Gastrocnemius medialis (tissue), 4 donors: ENCODE measurements at regions not wholly inside any gene's neighbourhood (a gene's known extent, or its start where the extent isn't known, plus 50 kb on each side); places are given as distances from the start of the nearest gene placed in this dataset.

Source experiments
- ATAC-seq, 2 donors: fragments of 150-250 bp; one replicate each; pipeline ENCODE4 v1.9.1; 2016
- DNase-seq, 2 donors: peaks; one replicate each; pipeline ENCODE4 v3.0.0-alpha.2; 2019
- H3K27ac ChIP-seq, 4 donors: fragments of 200-600 bp; sonication (generic); 1 replicate in 1 of 4; 2 replicates in 3 of 4; pipeline ENCODE4 v1.5.1; 2016 to 2018; ENCODE audit warnings: mild to moderate bottlenecking in 2 of 4, moderate library complexity in 1 of 4
- H3K27me3 ChIP-seq, 3 donors: fragments of 200-600 bp; sonication (generic) in 2 of 3; 1 replicate in 1 of 3; 2 replicates in 2 of 3; pipeline versions ENCODE4 v1.5.1 to v1.6.0; 2016 to 2019; ENCODE audit warnings: mild to moderate bottlenecking in 1 of 3, moderate library complexity in 1 of 3
- H3K36me3 ChIP-seq, 2 donors: fragments of 200-600 bp; sonication (generic) in 1 of 2; one replicate each; pipeline ENCODE4 v1.5.1; 2017 to 2018
- H3K4me1 ChIP-seq, 2 donors: fragments of 200-600 bp; sonication (generic) in 1 of 2; one replicate each; pipeline ENCODE4 v1.5.1; 2016 to 2017; ENCODE audit warnings: mild to moderate bottlenecking in 2 of 2
- H3K4me3 ChIP-seq, 4 donors: fragments of 200-600 bp; sonication (generic) in 3 of 4; 1 replicate in 1 of 4; 2 replicates in 3 of 4; pipeline ENCODE4 v1.5.1; 2016 to 2019; ENCODE audit warnings: mild to moderate bottlenecking in 2 of 4
- H3K9me3 ChIP-seq, 3 donors: fragments of 200-600 bp; sonication (generic) in 2 of 3; 1 replicate in 1 of 3; 2 replicates in 2 of 3; pipeline ENCODE4 v1.5.1; 2016 to 2019
- CTCF ChIP-seq, 5 experiments: fragments of 450-650 bp in 3 of 5; fragments of 200-600 bp in 2 of 5; sonication (generic) in 2 of 5; IDR thresholded peaks in 4 of 5; conservative IDR thresholded peaks in 1 of 5; 1 replicate in 4 of 5; 2 replicates in 1 of 5; pipeline ENCODE4 v1.5.1; 2016 to 2019; ENCODE audit warnings: antibody characterized with exemption in 5 of 5, mild to moderate bottlenecking in 3 of 5, moderate library complexity in 3 of 5
- POLR2A ChIP-seq, 2 donors: fragments of 450-650 bp; IDR thresholded peaks; one replicate each; pipeline ENCODE4 v1.6.1; 2017; ENCODE audit warnings: antibody characterized with exemption in 2 of 2, mild to moderate bottlenecking in 2 of 2, moderate library complexity in 2 of 2
- in situ Hi-C, 4 donors: fragments of 200-750 bp; cut with MboI; loops; one replicate each; pipeline versions ENCODE4 v1.15.0 to v1.8.0; 2017; ENCODE audit warnings: low sequenced_read_pairs in 4 of 4
- intact Hi-C: fragments of 100-400 bp; cut with DNase I; formaldehyde crosslinking; loops from one replicate; pipeline ENCODE4 v1.15.1; 2023; ENCODE audit warnings: low total_unique reads

- TF ChIP-seq CTCF (IDR thresholded peaks at IDR 0.05 in 4 of 5, conservative IDR thresholded peaks at IDR 0.05 in 1 of 5) = no peak
- TF ChIP-seq POLR2A (IDR thresholded peaks at IDR 0.05) = no peak
- Histone ChIP-seq H3K4me3 (no peak overlapping the region), H3K36me3 (no peaks in the 10 kb centered on the region), H3K4me1 (no peaks in the 10 kb centered on the region), H3K9me3 (no peaks in the 10 kb centered on the region), H3K27ac (no peak overlapping the region), H3K27me3 (no peaks in the 10 kb centered on the region)
- no peak for ATAC-seq
- in situ Hi-C loops (no loop called here), intact Hi-C loops (no loop called here)
- DNase-seq = no peak
Observed at GRCh38 chr9:118008246-118008645, 304.0 kb downstream of the TLR4 start.

GRCh38 chr9:118009614-118010013 is 305.4 kb downstream of the TLR4 start:
- TF ChIP-seq POLR2A (IDR thresholded peaks at IDR 0.05) (no peak), CTCF (IDR thresholded peaks at IDR 0.05 in 4 of 5, conservative IDR thresholded peaks at IDR 0.05 in 1 of 5) (no peak)
- H3K9me3 ChIP-seq = no peaks in the 10 kb centered on the region
- no peaks in the 10 kb centered on the region for H3K27me3 ChIP-seq
- H3K4me1 ChIP-seq = no peaks in the 10 kb centered on the region
- no peak overlapping the region for H3K27ac ChIP-seq
- no peak for ATAC-seq
- H3K4me3 ChIP-seq = no peak overlapping the region
- DNase-seq = no peak
- in situ Hi-C loops = no loop called here
- no peaks in the 10 kb centered on the region for H3K36me3 ChIP-seq
- intact Hi-C loops = no loop called here

- in situ Hi-C loops (no loop called here), intact Hi-C loops (no loop called here)
- ATAC-seq = no peak
Observed at GRCh38 chr9:118017607-118018122, 313.5 kb downstream of the TLR4 start.

DNA sequence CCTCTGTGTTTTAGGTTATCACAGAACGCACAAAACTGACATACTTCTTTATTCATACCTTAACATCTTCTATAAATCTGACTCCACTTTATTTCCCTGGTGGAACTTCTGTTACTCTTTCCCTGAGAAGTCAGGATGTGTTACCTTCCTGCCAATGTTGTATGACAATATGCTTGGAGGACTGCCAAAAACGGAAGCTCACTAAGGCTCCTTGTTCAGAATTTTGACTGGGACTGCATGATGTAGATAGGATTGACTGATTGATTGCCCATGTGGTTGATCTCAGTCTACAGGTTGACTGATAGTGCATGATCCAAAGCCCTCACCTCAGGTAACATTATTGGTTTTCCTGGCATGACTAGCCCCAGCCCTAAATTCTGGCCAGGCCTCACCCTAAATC is 319.4 kb downstream of the TLR4 start:
- intact Hi-C loops = no loop called here
- Histone ChIP-seq H3K9me3 (no peaks in the 10 kb centered on the region), H3K4me1 (no peaks in the 10 kb centered on the region), H3K27me3 (no peaks in the 10 kb centered on the region), H3K27ac (no peak overlapping the region), H3K4me3 (no peak overlapping the region), H3K36me3 (no peaks in the 10 kb centered on the region)
- no peak for DNase-seq
- in situ Hi-C loops = no loop called here
- no peak for ATAC-seq
- TF ChIP-seq POLR2A (IDR thresholded peaks at IDR 0.05) = no peak
- TF ChIP-seq CTCF (IDR thresholded peaks at IDR 0.05 in 4 of 5, conservative IDR thresholded peaks at IDR 0.05 in 1 of 5) = no peak

More at GRCh38 chr9:118017607-118018122, 313.5 kb downstream of the TLR4 start:
- Histone ChIP-seq H3K27me3 (no peaks in the 10 kb centered on the region), H3K36me3 (no peaks in the 10 kb centered on the region), H3K4me3 (no peak overlapping the region), H3K4me1 (no peaks in the 10 kb centered on the region), H3K9me3 (no peaks in the 10 kb centered on the region), H3K27ac (no peak overlapping the region)
- DNase-seq = no peak
- no peak for TF ChIP-seq CTCF (IDR thresholded peaks at IDR 0.05 in 4 of 5, conservative IDR thresholded peaks at IDR 0.05 in 1 of 5)

- Histone ChIP-seq H3K27me3 (no peaks in the 10 kb centered on the region), H3K36me3 (no peaks in the 10 kb centered on the region), H3K9me3 (no peaks in the 10 kb centered on the region), H3K4me1 (no peaks in the 10 kb centered on the region), H3K4me3 (no peak overlapping the region), H3K27ac (no peak overlapping the region)
- intact Hi-C loops = no loop called here
- DNase-seq = no peak
- TF ChIP-seq POLR2A (IDR thresholded peaks at IDR 0.05) (no peak), CTCF (IDR thresholded peaks at IDR 0.05 in 4 of 5, conservative IDR thresholded peaks at IDR 0.05 in 1 of 5) (no peak)
- ATAC-seq = no peak
- in situ Hi-C loops = no loop called here
Observed at GRCh38 chr9:118028225-118028624, 324.0 kb downstream of the TLR4 start.
